GM08714 (cell line): ENCODE measurements at regions not wholly inside any gene's neighbourhood (a gene's known extent, or its start where the extent isn't known, plus 50 kb on each side); places are given as distances from the start of the nearest gene placed in this dataset.

Experiments
- H3K4me3 ChIP-seq: fragments of 200-500 bp; sonication (Bioruptor generic); 2 replicates; pipeline ENCODE4 v1.5.1; 2014; ENCODE audit warnings: mild to moderate bottlenecking, low read length, inconsistent platforms
- ZNF274 ChIP-seq: IDR thresholded peaks from 2 replicates; pipeline ENCODE4 v1.6.1; 2012; ENCODE audit warnings: mild to moderate bottlenecking, low read depth, low read length

DNA sequence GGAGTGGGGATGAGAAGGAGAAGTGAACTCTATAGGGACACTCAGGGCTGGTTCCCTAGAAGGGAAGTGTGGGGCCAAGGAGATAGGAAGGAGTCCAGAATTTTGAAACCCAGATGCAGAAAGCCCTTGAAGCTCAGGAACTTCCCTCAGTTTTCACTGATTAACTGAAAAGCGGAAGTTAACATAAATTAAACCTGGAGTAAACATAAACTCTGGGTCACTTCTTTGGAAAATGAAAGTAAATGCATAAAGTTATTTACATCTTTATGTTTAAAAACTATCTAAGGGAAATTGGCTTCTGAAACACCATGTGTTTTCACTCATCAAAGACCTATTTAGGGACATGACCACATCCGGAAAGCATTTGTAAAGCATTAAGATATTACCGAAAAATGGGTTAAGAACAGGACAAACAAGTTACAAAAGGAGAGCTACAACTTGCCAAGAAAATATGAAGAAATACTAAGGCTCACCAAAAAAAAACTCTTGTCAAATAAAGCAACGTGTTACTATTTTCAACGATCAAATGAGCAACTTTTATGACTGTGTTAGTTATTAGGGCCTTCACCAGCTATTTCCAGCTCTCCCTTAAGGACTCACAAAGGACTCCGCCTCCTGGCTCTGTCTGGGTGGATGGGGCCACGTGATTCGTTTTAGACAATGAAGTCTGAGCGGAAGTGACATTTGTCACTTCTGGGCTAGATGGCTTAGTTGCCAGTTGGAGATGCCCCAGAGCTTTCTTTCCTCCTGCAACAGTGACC is 439.1 kb upstream of the ZNF507 start:
- peak overlapping the region; percentile 24; the same call in 1 of the 2 replicates for H3K4me3 ChIP-seq
- TF ChIP-seq ZNF274, result no peak

DNA sequence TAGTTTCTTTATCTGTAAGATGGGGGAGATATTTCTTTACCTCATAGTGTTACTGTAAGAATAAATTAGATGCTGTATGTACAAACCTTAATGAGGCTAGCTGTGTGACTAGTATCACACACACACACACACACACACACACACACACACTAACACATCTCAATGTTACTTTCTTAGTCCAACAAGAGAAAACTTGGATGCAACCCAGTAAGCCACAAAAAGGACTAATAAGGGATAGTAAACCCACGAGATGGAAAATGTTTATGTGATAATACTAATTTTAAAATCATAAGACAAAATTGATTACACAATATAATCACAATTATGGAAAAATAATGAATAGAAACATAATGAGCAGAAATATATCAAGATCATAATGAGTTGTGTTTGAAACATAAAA is 437.7 kb upstream of the ZNF507 start:
- no peak overlapping the region for H3K4me3 ChIP-seq
- no peak for TF ChIP-seq ZNF274

- no peak for TF ChIP-seq ZNF274
- H3K4me3 ChIP-seq, result no peak overlapping the region
These were observed 437.3 kb upstream of the ZNF507 start for GRCh38 chr19:31908080-31908479.

DNA sequence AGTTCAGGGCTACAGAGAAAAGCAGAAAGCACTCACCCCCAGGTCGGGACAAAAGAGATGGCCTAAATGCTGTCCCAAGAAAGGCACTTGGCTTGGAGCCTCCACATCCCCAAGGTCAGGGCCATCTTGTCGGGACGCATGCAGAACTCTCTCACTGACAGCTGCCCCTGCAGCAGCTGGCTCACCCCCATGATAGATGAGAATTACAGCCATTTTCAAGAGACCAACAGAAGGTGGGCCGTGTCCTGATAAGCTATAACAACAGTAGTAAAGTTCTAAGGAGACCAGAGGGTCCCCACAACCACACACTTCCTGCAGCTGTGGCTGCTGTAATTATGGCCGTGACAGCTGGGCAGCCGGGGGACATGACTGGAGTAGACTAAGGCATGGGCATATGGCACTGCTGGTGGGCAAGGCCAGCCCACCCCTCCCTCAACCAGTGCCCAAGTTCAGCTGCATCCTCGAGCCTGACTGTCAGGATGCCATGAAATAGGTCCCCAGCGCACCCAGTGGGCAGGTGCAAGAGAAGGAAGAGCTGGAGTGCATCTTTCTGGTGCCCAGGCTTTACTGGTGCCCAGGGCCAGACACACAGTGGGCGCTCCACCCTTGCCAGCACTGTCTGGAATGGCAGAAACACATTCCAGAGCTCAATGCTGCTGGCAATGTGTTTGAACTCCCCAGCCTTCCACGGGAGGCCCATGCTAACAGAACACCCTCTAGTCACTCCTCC is 436.7 kb upstream of the ZNF507 start:
- no peak for TF ChIP-seq ZNF274
- no peak overlapping the region for H3K4me3 ChIP-seq

- H3K4me3 ChIP-seq, result no peak overlapping the region
- no peak for TF ChIP-seq ZNF274
These were observed 435.2 kb upstream of the ZNF507 start for GRCh38 chr19:31910224-31910623.

DNA sequence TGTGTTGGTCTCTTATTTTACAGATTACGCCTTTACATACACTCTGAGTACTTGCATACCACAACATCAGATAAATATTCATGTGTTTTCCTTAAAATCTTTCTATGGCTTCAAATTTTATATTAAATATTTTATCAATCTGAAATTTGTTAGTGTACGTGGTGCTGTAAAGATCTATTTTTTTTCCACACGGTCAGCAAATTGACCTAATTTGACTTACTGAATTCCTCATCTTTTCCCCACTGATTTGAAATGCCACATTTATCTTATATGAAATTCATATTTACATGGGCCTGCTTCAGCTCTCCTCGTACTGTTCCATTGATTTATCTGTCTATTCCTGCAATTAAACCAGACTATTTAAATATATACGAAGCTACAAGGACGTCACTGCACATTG is 433.8 kb upstream of the ZNF507 start:
- no peak overlapping the region for H3K4me3 ChIP-seq
- no peak for TF ChIP-seq ZNF274

- TF ChIP-seq ZNF274, result no peak
- H3K4me3 ChIP-seq, result no peak overlapping the region
These were observed 432.2 kb upstream of the ZNF507 start for GRCh38 chr19:31913103-31913661.

DNA sequence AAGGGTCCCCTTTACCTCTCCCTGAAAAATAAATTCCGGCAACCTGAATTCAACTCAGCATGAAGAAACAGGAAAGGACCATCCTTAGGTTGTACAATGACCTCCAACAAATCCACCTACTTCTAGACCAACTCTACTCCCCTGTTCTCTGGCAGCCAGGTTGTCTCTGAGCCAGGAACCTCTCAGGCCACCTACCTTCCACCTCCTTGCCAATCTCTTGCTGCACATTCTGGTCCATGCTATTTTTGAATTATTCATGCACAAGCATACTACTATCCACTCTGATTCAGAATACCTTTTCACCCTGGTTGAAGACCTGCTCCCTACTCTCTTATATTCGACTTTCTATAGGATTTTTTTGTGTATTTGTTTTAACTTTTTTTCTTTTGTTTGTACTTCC is 415.0 kb upstream of the ZNF507 start:
- no peak overlapping the region for H3K4me3 ChIP-seq
- no peak for TF ChIP-seq ZNF274

DNA sequence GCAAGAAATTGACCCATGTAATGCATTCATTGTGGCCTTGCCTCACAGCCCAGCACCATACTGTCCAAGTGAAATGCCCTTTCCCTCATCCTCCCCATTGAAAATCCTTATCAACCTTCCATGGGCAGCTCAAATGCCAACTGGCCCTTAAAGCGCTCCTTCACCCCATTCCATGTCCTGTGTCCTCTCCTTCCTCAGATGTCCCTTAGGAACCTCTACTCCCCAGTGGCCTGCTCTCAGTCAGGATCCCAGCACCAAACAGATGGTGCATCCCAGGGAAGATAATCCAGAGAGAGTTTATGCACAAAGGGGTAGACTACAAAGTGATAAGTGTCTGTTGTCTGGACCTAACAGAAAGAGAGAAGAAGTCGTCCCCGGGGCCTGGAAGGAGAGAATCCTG is 407.4 kb upstream of the ZNF507 start:
- TF ChIP-seq ZNF274, result no peak
- H3K4me3 ChIP-seq, result no peak overlapping the region

DNA sequence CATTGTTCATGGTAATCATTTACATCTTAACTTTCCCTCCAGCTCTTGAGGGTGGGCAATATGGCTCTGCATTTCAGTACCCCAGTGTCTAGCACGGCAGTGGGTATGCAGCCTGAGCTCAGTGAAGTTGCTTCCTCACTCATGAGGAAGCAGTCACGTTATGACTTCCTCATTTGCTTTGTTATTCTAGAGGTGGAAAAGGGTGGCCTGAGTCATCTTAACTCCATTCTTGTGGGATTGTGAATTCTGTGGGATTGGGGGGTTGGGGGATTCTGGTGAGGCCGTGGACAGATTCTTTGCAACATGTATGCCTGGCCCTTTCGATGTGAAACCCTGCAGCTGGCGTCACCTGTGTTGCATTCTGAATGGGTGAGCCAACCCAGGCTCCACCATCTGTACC is 406.7 kb upstream of the ZNF507 start:
- no peak for TF ChIP-seq ZNF274
- no peak overlapping the region for H3K4me3 ChIP-seq

DNA sequence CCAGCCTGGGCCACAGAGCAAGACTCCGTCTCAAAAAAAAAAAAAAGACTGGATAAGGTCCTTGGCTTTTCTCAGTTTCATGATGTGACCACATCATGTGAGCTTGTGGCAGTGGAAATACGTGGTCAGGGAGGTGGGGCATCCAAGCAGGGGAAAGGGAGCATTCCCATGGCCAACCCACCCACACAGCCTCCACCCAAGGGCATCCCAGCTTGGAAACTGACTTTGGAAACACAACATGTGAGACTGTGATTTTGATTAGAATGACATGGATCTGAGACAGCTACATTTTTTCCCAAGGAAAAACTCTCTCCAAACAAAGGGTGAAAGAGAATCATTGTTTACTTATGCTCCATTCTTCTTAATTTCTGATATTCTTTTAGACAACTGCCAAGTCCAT is 405.0 kb upstream of the ZNF507 start:
- TF ChIP-seq ZNF274, result no peak
- no peak overlapping the region for H3K4me3 ChIP-seq

DNA sequence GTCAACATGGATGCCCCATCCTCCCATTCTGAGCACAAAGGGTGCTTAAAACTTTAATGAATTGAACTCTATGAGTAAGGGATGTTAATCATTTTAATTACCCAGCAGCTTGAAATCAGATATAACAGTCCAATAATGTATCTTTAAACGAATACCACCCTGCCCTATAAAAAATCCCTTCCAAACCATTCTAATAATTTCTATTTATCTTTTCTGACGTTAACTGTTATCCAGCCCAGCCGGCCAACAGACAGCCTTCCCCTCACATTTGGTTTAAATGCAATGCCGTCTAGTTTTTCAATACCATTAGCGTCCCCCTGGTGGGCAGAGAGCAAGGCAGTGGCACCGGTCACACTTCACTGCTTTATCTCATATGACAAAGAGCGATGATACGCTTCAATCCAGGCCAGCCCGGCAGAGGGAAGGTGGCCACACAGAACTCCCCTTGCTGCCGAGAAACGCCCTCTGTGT is 402.2 kb upstream of the ZNF507 start:
- no peak for TF ChIP-seq ZNF274
- H3K4me3 ChIP-seq, result no peak overlapping the region

DNA sequence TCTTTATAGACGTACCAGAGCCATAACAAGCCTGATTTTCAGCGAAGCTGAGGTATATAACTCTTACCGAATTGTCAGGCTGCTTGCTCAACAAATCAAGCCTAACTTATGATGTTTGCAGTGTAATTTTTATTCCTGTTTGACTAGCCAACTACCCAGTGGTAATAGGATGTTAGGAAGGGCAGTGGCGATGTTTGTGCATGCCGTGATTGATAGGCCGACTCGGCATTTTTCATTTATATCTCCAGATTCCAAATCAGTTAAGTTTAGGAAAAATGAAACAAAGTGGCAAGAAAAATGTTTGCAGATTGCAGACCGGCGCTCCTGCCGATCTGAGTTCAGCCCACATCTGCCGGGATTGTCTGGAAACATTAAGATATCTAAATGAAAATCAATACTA is 401.6 kb upstream of the ZNF507 start:
- no peak for TF ChIP-seq ZNF274
- H3K4me3 ChIP-seq, result no peak overlapping the region

- no peak overlapping the region for H3K4me3 ChIP-seq
- no peak for TF ChIP-seq ZNF274
These were observed 401.1 kb upstream of the ZNF507 start for GRCh38 chr19:31944326-31944725.

DNA sequence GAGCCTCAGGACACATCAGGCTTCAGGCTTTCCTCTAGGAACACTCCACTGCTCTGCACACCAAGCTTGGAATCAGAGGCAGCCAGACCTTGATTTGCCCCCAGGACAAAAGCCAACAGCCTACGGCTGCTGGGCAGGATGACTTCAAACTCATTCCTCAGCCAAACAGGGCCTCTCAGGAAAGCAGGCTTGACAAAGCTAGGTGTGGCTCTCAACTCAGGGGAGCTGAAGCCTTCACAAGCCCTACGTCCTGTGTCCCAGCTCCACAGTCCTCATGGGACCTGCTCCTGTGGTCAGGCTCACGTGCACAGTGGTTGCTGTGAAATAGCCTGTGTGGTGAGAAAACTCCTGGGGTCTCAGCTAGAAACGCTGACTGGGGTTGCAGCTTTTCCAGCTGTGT is 398.9 kb upstream of the ZNF507 start:
- H3K4me3 ChIP-seq, result no peak overlapping the region
- no peak for TF ChIP-seq ZNF274
